ENCODE measurements at regions not wholly inside any gene's neighbourhood (a gene's known extent, or its start where the extent isn't known, plus 50 kb on each side); places are given as distances from the start of the nearest gene placed in this dataset.

DNA sequence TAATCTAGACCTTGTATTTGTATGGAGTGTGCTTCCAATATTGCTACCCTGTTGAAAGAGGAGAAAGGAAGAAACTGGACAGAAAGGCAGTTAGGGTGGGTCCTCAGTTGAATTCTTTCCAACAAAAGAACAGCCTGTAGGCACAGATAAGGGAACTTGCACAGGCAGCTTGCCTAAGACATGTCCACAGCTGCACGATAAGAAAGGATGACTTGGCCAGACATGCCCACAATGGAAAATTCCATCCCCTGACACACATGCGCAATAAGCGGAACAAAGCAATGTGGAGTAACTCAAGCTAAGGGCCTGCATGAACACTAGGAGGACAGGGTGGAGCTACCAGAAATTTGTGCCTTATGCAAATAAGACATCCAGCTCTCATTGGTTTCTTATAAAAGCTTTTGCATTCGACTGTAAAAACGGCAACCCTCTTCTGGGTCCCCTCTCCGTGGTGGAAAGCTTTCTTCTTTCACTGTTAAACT, 1084.7 kb upstream of the NXPH2 start (continued):
- TF ChIP-seq ADNP (tag; IDR thresholded peaks at IDR 0.05): no peak
- no peak for TF ChIP-seq BDP1 (IDR thresholded peaks at IDR 0.05; ENCODE audit: insufficient read depth, insufficient read length)
- no peak for TF ChIP-seq POLR2A (conservative IDR thresholded peaks at IDR 0.05)
- TF ChIP-seq KAT8 (IDR thresholded peaks at IDR 0.05; ENCODE audit: low read depth): no peak
- TF ChIP-seq SMARCB1 (IDR thresholded peaks at IDR 0.05; ENCODE audit: insufficient read length, low read depth): no peak
- TF ChIP-seq ZNF507 (tag; conservative IDR thresholded peaks at IDR 0.05): no peak
- TF ChIP-seq ZNF511 (CRISPR knock-in tag; IDR thresholded peaks at IDR 0.05): no peak
- TF ChIP-seq IFI16 (CRISPR knock-in tag; IDR thresholded peaks at IDR 0.05): 0 out of 2 replicates have a peak, but pooled peaks have one; percentile 24
- no peak for TF ChIP-seq RAD21 (CRISPR knock-in tag; conservative IDR thresholded peaks at IDR 0.05 in 1 of 2, IDR thresholded peaks at IDR 0.05 in 1 of 2)
- no peak for TF ChIP-seq EWSR1 (IDR thresholded peaks at IDR 0.05; ENCODE audit: borderline replicate concordance, low read depth, partially characterized antibody)
- peak in 1 of 2 experiments; percentile 30; a peak in 1 of 4 replicates for TF ChIP-seq ZMIZ1 (IDR thresholded peaks at IDR 0.05; ENCODE audit: low read depth in 2 of 2, low read length in 2 of 2)
- no peak for TF ChIP-seq RBM39 (optimal IDR thresholded peaks at IDR 0.05; ENCODE audit: low read depth, low read length)
- TF ChIP-seq HDAC1 (IDR thresholded peaks at IDR 0.05): no peak
- no peak for TF ChIP-seq E2F3 (CRISPR knock-in tag; IDR thresholded peaks at IDR 0.05)
- TF ChIP-seq FIP1L1 (IDR thresholded peaks at IDR 0.05; ENCODE audit: low read depth, low read length, poor library complexity, severe bottlenecking): no peak
- peak; percentile 91 for TF ChIP-seq FOXJ2 (tag; IDR thresholded peaks at IDR 0.05)
- TF ChIP-seq GTF2F1 (IDR thresholded peaks at IDR 0.05; ENCODE audit: low read depth, low read length): no peak
- TF ChIP-seq GTF2A2 (tag; IDR thresholded peaks at IDR 0.05): no peak
- no peak for TF ChIP-seq MED1 (CRISPR knock-in tag; IDR thresholded peaks at IDR 0.05; ENCODE audit: borderline replicate concordance)
- no peak for TF ChIP-seq ZNF174 (CRISPR knock-in tag; IDR thresholded peaks at IDR 0.05)
- no peak for TF ChIP-seq RNF219 (CRISPR knock-in tag; IDR thresholded peaks at IDR 0.05)
- TF ChIP-seq THRB (CRISPR knock-in tag; conservative IDR thresholded peaks at IDR 0.05): no peak
- no peak for TF ChIP-seq ERF (CRISPR knock-in tag; IDR thresholded peaks at IDR 0.05)
- no peak for TF ChIP-seq CCAR2 (IDR thresholded peaks at IDR 0.05; ENCODE audit: low read depth, low read length)
